Liver (tissue), 8 donors: ENCODE measurements at regions not wholly inside any gene's neighbourhood (a gene's known extent, or its start where the extent isn't known, plus 50 kb on each side); places are given as distances from the start of the nearest gene placed in this dataset.

Experiments used
- DNase-seq: peaks from one replicate; pipeline ENCODE4 v3.0.0-alpha.2; 2017; ENCODE audit warnings: low spot score
- H3K27ac ChIP-seq, 2 donors: one replicate each; pipeline ENCODE4 v1.7.0; 2013; ENCODE audit warnings: inconsistent platforms in 2 of 2, low read length in 2 of 2, control low read depth in 1 of 2, low read depth in 1 of 2, mild to moderate bottlenecking in 1 of 2
- H3K27me3 ChIP-seq, 4 donors: one replicate each; pipeline versions ENCODE4 v1.6.1 to v1.7.0; 2013; ENCODE audit warnings: low read length in 3 of 4, inconsistent platforms in 1 of 4, mild to moderate bottlenecking in 1 of 4, moderate library complexity in 1 of 4; ENCODE audit not compliant: control insufficient read depth in 4 of 4, insufficient read depth in 4 of 4
- H3K36me3 ChIP-seq, 4 donors: one replicate each; pipeline versions ENCODE4 v1.6.1 to v1.7.0; 2013; ENCODE audit warnings: low read length in 3 of 4, mild to moderate bottlenecking in 3 of 4, low read depth in 1 of 4, moderate library complexity in 1 of 4; ENCODE audit not compliant: control insufficient read depth in 4 of 4, insufficient read depth in 3 of 4
- H3K4me1 ChIP-seq, 4 donors: one replicate each; pipeline versions ENCODE4 v1.6.1 to v1.7.0; 2013; ENCODE audit warnings: low read length in 3 of 4, mild to moderate bottlenecking in 3 of 4, moderate library complexity in 1 of 4; ENCODE audit not compliant: control insufficient read depth in 4 of 4, insufficient read depth in 4 of 4
- H3K4me3 ChIP-seq, 3 donors: one replicate each; pipeline versions ENCODE4 v1.6.1 to v1.7.0; 2013; ENCODE audit warnings: low read length in 3 of 3, control low read depth in 1 of 3, low read depth in 1 of 3, mild to moderate bottlenecking in 1 of 3
- H3K9ac ChIP-seq, 2 donors: one replicate each; pipeline ENCODE4 v1.7.0; 2013; ENCODE audit warnings: low read length in 2 of 2, mild to moderate bottlenecking in 2 of 2, moderate library complexity in 2 of 2, control low read depth in 1 of 2, low read depth in 1 of 2
- H3K9me3 ChIP-seq, 4 donors: one replicate each; pipeline versions ENCODE4 v1.6.1 to v1.7.0; 2013; ENCODE audit warnings: low read length in 3 of 4; ENCODE audit not compliant: control insufficient read depth in 4 of 4
- ATF3 ChIP-seq: IDR thresholded peaks from 2 replicates; pipeline ENCODE4 v1.6.1; 2016; ENCODE audit warnings: antibody characterized with exemption
- EGR1 ChIP-seq, 2 donors: IDR thresholded peaks; 2 replicates each; pipeline ENCODE4 v1.6.1; 2016 to 2018; ENCODE audit warnings: antibody characterized with exemption in 2 of 2, low read depth in 2 of 2
- FOXA1 ChIP-seq: IDR thresholded peaks from 2 replicates; pipeline ENCODE4 v1.6.1; 2016; ENCODE audit warnings: antibody characterized with exemption
- FOXA2 ChIP-seq: IDR thresholded peaks from 2 replicates; pipeline ENCODE4 v1.6.1; 2016; ENCODE audit warnings: antibody characterized with exemption
- HNF4A ChIP-seq, 2 donors: conservative IDR thresholded peaks; 2 replicates each; pipeline ENCODE4 v1.6.1; 2016; ENCODE audit warnings: antibody characterized with exemption in 2 of 2, mild to moderate bottlenecking in 2 of 2
- HNF4G ChIP-seq: IDR thresholded peaks from 2 replicates; pipeline ENCODE4 v1.6.1; 2016; ENCODE audit warnings: antibody characterized with exemption
- JUND ChIP-seq, 2 donors: IDR thresholded peaks; 2 replicates each; pipeline ENCODE4 v1.6.1; 2016; ENCODE audit warnings: antibody characterized with exemption in 2 of 2
- NR2F2 ChIP-seq: IDR thresholded peaks from 2 replicates; pipeline ENCODE4 v1.6.1; 2016; ENCODE audit warnings: antibody characterized with exemption
- RAD21 ChIP-seq, 2 donors: IDR thresholded peaks; 2 replicates each; pipeline ENCODE4 v1.6.1; 2016; ENCODE audit warnings: antibody characterized with exemption in 2 of 2, mild to moderate bottlenecking in 2 of 2
- REST ChIP-seq: IDR thresholded peaks from 2 replicates; pipeline ENCODE4 v1.6.1; 2016; ENCODE audit warnings: antibody characterized with exemption, mild to moderate bottlenecking
- RXRA ChIP-seq, 2 donors: IDR thresholded peaks; 2 replicates each; pipeline ENCODE4 v1.6.1; 2017 to 2018; ENCODE audit warnings: antibody characterized with exemption in 2 of 2, mild to moderate bottlenecking in 1 of 2
- SP1 ChIP-seq: IDR thresholded peaks from 2 replicates; pipeline ENCODE4 v1.6.1; 2018; ENCODE audit warnings: antibody characterized with exemption, mild to moderate bottlenecking
- YY1 ChIP-seq: IDR thresholded peaks from 2 replicates; pipeline ENCODE4 v1.6.1; 2016; ENCODE audit warnings: antibody characterized with exemption, mild to moderate bottlenecking
- WGBS: extraction: QIAGEN DNeasy Blood & Tissue Kit; methylation state at CpG from one replicate; pipeline ENCODE4 v1.1.7; 2013; 5-methylcytosine and 5-hydroxymethylcytosine counted together
- TF ChIP-seq, protein P1 (sequence below): fragments of 150-350 bp; IDR thresholded peaks from 2 replicates; pipeline ENCODE4 v1.5.1; 2017; ENCODE audit warnings: improper control_type of control experiment, low read depth, low read length; ENCODE audit not compliant: missing input control
- TF ChIP-seq, protein P2 (sequence below): IDR thresholded peaks from 2 replicates; pipeline ENCODE4 v1.6.1; 2016; ENCODE audit warnings: antibody characterized with exemption
- TF ChIP-seq, protein P3 (sequence below): IDR thresholded peaks from 2 replicates; pipeline ENCODE4 v1.6.1; 2016; ENCODE audit warnings: antibody characterized with exemption
- donor health status: healthy.
- donor health status: healthy.
- donor health status: healthy.
- donor health status: healthy.
- donor health status: healthy.

DNA sequence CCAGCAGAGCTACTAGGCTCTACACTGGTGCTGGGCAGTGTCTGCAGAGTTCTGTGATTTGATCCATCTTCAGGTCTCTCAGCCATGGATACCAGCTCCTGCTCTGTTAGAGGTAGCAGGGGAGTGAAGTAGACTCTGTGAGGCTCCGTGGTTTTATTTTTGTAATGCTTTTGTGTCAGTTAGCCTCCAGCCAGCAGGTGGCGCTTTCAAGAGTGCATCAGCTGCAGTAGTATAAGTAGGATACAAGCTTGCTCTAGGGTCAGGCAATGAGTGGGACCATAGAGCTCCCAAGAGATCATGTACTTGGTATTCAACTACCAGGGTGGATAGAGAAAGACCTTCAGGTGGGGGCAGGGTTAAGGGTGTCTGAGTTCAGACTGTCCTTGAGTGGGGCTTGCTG is 362.5 kb upstream of the TRAM1L1 start:
- no peaks in the 10 kb centered on the region for H3K4me1 ChIP-seq
- H3K36me3 ChIP-seq = no peaks in the 10 kb centered on the region
- DNase-seq = no peak
- 80% methylated on average over 2 of the region's 2 CpGs for WGBS
- peaks cover 0 to 7% (median 0%) of the 10 kb centered on the region in 4 donors for H3K9me3 ChIP-seq
- no peak overlapping the region for H3K9ac ChIP-seq
- TF ChIP-seq, protein P1, sequence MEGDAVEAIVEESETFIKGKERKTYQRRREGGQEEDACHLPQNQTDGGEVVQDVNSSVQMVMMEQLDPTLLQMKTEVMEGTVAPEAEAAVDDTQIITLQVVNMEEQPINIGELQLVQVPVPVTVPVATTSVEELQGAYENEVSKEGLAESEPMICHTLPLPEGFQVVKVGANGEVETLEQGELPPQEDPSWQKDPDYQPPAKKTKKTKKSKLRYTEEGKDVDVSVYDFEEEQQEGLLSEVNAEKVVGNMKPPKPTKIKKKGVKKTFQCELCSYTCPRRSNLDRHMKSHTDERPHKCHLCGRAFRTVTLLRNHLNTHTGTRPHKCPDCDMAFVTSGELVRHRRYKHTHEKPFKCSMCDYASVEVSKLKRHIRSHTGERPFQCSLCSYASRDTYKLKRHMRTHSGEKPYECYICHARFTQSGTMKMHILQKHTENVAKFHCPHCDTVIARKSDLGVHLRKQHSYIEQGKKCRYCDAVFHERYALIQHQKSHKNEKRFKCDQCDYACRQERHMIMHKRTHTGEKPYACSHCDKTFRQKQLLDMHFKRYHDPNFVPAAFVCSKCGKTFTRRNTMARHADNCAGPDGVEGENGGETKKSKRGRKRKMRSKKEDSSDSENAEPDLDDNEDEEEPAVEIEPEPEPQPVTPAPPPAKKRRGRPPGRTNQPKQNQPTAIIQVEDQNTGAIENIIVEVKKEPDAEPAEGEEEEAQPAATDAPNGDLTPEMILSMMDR = peak; percentile 34
- no peak for TF ChIP-seq FOXA1
- peak; percentile 38 to 73 for TF ChIP-seq RAD21 (IDR thresholded peaks at IDR 0.05)
- TF ChIP-seq, protein P2, sequence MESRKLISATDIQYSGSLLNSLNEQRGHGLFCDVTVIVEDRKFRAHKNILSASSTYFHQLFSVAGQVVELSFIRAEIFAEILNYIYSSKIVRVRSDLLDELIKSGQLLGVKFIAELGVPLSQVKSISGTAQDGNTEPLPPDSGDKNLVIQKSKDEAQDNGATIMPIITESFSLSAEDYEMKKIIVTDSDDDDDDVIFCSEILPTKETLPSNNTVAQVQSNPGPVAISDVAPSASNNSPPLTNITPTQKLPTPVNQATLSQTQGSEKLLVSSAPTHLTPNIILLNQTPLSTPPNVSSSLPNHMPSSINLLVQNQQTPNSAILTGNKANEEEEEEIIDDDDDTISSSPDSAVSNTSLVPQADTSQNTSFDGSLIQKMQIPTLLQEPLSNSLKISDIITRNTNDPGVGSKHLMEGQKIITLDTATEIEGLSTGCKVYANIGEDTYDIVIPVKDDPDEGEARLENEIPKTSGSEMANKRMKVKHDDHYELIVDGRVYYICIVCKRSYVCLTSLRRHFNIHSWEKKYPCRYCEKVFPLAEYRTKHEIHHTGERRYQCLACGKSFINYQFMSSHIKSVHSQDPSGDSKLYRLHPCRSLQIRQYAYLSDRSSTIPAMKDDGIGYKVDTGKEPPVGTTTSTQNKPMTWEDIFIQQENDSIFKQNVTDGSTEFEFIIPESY = no peak
- TF ChIP-seq REST = no peak
- no peak for TF ChIP-seq HNF4A (conservative IDR thresholded peaks at IDR 0.05)
- no peak for TF ChIP-seq YY1
- TF ChIP-seq, protein P3, sequence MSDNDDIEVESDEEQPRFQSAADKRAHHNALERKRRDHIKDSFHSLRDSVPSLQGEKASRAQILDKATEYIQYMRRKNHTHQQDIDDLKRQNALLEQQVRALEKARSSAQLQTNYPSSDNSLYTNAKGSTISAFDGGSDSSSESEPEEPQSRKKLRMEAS = no peak
- no peak for TF ChIP-seq FOXA2
- TF ChIP-seq HNF4G = no peak
- TF ChIP-seq SP1 = no peak
- TF ChIP-seq ATF3 = no peak
- no peak for TF ChIP-seq RXRA (IDR thresholded peaks at IDR 0.05)
- no peak for TF ChIP-seq JUND (IDR thresholded peaks at IDR 0.05)
- TF ChIP-seq EGR1 (IDR thresholded peaks at IDR 0.05; ENCODE audit: low read depth in 2 of 2) = no peak
- TF ChIP-seq NR2F2 = no peak
- H3K27ac ChIP-seq = no peak overlapping the region
- no peak overlapping the region for H3K4me3 ChIP-seq
- no peaks in the 10 kb centered on the region for H3K27me3 ChIP-seq

DNA sequence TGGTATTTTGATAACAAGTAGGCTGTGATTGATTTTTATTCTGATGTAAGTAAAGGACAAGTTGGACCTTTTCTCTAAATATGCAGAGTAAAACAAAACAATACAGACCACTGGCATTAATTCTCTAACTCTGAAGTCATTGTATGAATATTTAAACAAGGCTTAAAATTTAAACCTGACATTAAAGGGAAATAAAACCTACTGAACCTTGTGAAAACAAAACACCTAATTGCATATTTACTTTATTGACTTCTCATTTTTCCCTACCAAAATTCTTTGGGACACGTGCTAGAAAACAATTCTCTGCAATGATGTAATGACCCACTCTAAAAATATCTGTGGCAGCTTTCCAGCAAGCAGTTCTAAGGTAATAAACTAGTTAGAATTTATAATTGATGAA is 369.7 kb upstream of the TRAM1L1 start:
- no peaks in the 10 kb centered on the region for H3K27me3 ChIP-seq
- 16% methylated on average over 1 of the region's 1 CpG for WGBS
- no peak overlapping the region for H3K4me3 ChIP-seq
- DNase-seq = no peak
- H3K4me1 ChIP-seq = no peaks in the 10 kb centered on the region
- no peak overlapping the region for H3K9ac ChIP-seq
- H3K9me3 ChIP-seq = peaks cover 0 to 3% (median 0%) of the 10 kb centered on the region in 4 donors
- H3K27ac ChIP-seq = no peak overlapping the region
- TF ChIP-seq, protein P2 = no peak
- no peaks in the 10 kb centered on the region for H3K36me3 ChIP-seq
